ENCODE measurements at regions not wholly inside any gene's neighbourhood (a gene's known extent, or its start where the extent isn't known, plus 50 kb on each side); places are given as distances from the start of the nearest gene placed in this dataset.

DNA sequence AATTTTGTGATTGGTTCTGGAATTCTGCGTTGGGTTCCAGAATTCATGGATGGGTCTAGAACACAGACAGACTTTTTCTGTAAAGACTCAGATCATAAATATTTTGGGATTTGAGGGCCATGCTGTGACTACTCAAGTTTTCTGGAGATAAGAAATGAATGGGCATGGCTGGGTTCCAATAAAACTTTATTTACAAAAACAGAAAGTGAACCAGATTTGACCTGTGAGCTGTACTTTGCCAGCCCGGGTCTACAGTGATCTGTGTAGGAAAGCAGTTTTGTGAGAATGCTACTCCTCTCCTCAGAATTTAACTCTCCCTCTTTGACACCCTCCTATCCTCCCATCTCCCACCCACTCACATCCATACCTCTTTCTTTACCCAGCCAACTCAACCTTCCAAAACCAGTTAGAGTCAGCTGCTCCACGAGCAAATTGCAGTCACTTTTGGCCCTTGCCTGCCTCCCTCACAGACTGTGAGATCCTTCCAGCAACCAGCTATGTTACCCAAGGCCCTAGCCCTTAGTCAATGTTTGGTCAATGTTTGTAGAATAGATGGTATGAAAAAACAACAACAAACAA is 312.8 kb upstream of the ZMIZ1 start:
- H3K4me3 Mint-ChIP-seq (ENCODE audit: unreplicated experiment), result no peak overlapping the region
- no peaks in the 10 kb centered on the region for H3K9me3 Mint-ChIP-seq (ENCODE audit: unreplicated experiment)
- no peaks in the 10 kb centered on the region for H3K36me3 Mint-ChIP-seq (ENCODE audit: insufficient read depth, unreplicated experiment)
- H3K27ac Mint-ChIP-seq (ENCODE audit: low read depth, unreplicated experiment), result peak overlapping the region; percentile 74
- DNase-seq (ENCODE audit: unreplicated experiment), result no peak
- CTCF ChIA-PET, result interaction anchor here (0.5 to 1.9 kb wide), 7 partner anchors 10 to 987 kb away, joined by 3 to 4 read pairs (median 3); no protein-coding TSS in a partner anchor
- H3K4me1 Mint-ChIP-seq (ENCODE audit: insufficient read depth, unreplicated experiment), result peaks cover 26% of the 10 kb centered on the region
- no peak for TF ChIP-seq CTCF (IDR thresholded peaks at IDR 0.05; ENCODE audit: unreplicated experiment)
- no TSS peak for BruUV-seq (replicated peaks)
- POLR2A ChIA-PET, result interaction anchor here (0.6 to 1.3 kb wide), 6 partner anchors 10 to 263 kb away, joined by 3 to 4 read pairs (median 3); no protein-coding TSS in a partner anchor
- H3K27me3 Mint-ChIP-seq (ENCODE audit: insufficient read depth, unreplicated experiment), result peaks cover 34% of the 10 kb centered on the region
- intact Hi-C loops (cut with micrococcal nuclease), result loop anchor here (1.0 to 5.0 kb wide), 3 partner anchors 218 to 441 kb away; no protein-coding TSS in a partner anchor

DNA sequence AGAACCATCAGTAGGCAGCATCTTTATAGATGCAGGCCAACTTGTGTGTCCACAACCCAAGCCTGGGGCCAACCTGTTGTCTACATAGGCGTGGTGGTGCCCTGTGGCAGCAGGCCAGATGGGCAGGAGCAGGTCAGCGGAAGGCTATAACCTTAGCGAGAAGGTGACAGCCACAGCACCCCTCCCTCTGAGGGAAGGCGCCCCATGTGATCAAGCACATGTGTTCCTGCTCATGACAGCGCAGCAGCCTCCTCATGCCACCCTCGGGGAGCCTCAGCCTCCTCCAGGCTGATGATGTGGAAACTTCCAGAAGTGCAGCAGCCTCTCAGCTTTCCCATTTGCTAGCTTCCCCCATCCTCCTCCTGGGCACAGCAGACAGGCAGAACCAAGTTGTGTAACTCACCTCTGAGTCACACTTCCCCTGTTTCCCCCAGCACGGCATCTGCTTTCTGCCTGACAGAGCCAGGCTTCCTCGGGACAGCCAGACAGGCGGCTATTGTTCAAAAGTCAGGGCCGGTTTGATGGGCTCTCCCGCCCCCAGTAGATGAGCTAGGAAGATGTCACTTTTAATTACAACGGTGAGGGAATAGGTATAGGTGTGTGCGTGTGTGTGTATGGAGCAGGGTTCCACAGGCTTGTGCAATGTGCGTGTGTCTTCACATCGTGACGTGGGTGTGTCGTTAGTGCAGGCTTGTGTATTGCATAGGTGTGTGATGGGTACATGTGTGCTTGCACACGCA is 312.0 kb upstream of the ZMIZ1 start:
- Mint-ChIP-seq H3K4me1 (ENCODE audit: insufficient read depth, unreplicated experiment) (peaks cover 26% of the 10 kb centered on the region), H3K9me3 (ENCODE audit: unreplicated experiment) (no peaks in the 10 kb centered on the region), H3K27me3 (ENCODE audit: insufficient read depth, unreplicated experiment) (peaks cover 26% of the 10 kb centered on the region), H3K4me3 (ENCODE audit: unreplicated experiment) (peak overlapping the region; percentile 41), H3K36me3 (ENCODE audit: insufficient read depth, unreplicated experiment) (no peaks in the 10 kb centered on the region), H3K27ac (ENCODE audit: low read depth, unreplicated experiment) (peak overlapping the region; percentile 74)
- POLR2A ChIA-PET, result interaction anchor here (0.6 to 1.3 kb wide), 9 partner anchors 9 to 310 kb away, joined by 3 to 4 read pairs (median 3); no protein-coding TSS in a partner anchor
- DNase-seq (ENCODE audit: unreplicated experiment), result peak; percentile 98
- TF ChIP-seq CTCF (IDR thresholded peaks at IDR 0.05; ENCODE audit: unreplicated experiment), result no peak
- intact Hi-C loops (cut with micrococcal nuclease), result loop anchor here (1.0 to 5.0 kb wide), 3 partner anchors 218 to 441 kb away; no protein-coding TSS in a partner anchor
- no TSS peak for BruUV-seq (replicated peaks)
- CTCF ChIA-PET, result interaction anchor here (0.5 to 1.9 kb wide), 8 partner anchors 9 to 988 kb away, joined by 3 to 4 read pairs (median 3); no protein-coding TSS in a partner anchor

DNA sequence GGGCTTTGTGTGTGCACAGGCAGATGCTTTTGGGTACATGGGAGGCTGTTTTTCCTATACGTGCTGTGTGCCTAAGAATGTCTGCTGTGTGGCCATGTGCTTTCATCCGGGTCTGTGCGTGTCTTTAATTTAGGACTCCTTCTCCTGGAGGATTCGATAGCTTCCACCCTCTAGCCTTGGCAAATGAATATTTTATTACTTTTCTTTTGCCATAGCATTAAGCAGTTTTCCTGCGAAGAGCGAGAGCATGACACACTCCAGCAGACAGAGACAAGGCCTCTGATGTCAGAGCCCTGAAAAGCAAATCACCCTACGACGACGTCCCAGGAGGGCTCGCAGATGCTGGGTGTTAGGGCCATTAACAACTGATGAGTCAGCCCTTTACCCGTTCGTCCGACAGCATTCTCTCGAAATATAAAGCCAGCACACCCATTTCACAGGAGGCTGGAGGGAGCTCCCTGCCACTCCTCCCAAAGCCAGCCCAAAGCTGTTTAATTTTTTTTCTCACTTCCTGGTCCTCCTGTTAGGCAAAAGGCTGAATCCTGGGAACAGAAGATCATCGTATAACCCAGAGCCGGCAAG is 311.3 kb upstream of the ZMIZ1 start:
- BruUV-seq (replicated peaks), result no TSS peak
- ChIA-PET POLR2A (interaction anchor here (0.6 to 1.3 kb wide), 5 partner anchors 9 to 310 kb away, joined by 3 to 4 read pairs (median 3); no protein-coding TSS in a partner anchor), CTCF (interaction anchor here (0.6 to 1.9 kb wide), 4 partner anchors 15 to 404 kb away, joined by 3 to 4 read pairs (median 4); no protein-coding TSS in a partner anchor)
- TF ChIP-seq CTCF (IDR thresholded peaks at IDR 0.05; ENCODE audit: unreplicated experiment), result no peak
- H3K4me3 Mint-ChIP-seq (ENCODE audit: unreplicated experiment), result peak overlapping the region; percentile 41
- H3K36me3 Mint-ChIP-seq (ENCODE audit: insufficient read depth, unreplicated experiment), result no peaks in the 10 kb centered on the region
- intact Hi-C loops (cut with micrococcal nuclease), result loop anchor here (2.0 to 5.0 kb wide), 2 partner anchors 313 to 440 kb away; no protein-coding TSS in a partner anchor
- peaks cover 26% of the 10 kb centered on the region for H3K4me1 Mint-ChIP-seq (ENCODE audit: insufficient read depth, unreplicated experiment)
- DNase-seq (ENCODE audit: unreplicated experiment), result peak; percentile 81
- H3K9me3 Mint-ChIP-seq (ENCODE audit: unreplicated experiment), result no peaks in the 10 kb centered on the region
- peaks cover 19% of the 10 kb centered on the region for H3K27me3 Mint-ChIP-seq (ENCODE audit: insufficient read depth, unreplicated experiment)
- peak overlapping the region; percentile 74 for H3K27ac Mint-ChIP-seq (ENCODE audit: low read depth, unreplicated experiment)

GRCh38 chr10:78758176-78758575 is 310.6 kb upstream of the ZMIZ1 start:
- no peak for DNase-seq (ENCODE audit: unreplicated experiment)
- intact Hi-C loops (cut with micrococcal nuclease), result loop anchor here (5.0 kb wide), 1 partner anchor 439 kb away; no protein-coding TSS in a partner anchor
- Mint-ChIP-seq H3K27me3 (ENCODE audit: insufficient read depth, unreplicated experiment) (peaks cover 12% of the 10 kb centered on the region), H3K4me3 (ENCODE audit: unreplicated experiment) (no peak overlapping the region), H3K27ac (ENCODE audit: low read depth, unreplicated experiment) (no peak overlapping the region), H3K9me3 (ENCODE audit: unreplicated experiment) (no peaks in the 10 kb centered on the region), H3K4me1 (ENCODE audit: insufficient read depth, unreplicated experiment) (peaks cover 26% of the 10 kb centered on the region), H3K36me3 (ENCODE audit: insufficient read depth, unreplicated experiment) (no peaks in the 10 kb centered on the region)
- no peak for TF ChIP-seq CTCF (IDR thresholded peaks at IDR 0.05; ENCODE audit: unreplicated experiment)
- BruUV-seq (replicated peaks), result no TSS peak
- ChIA-PET POLR2A (no interaction called here), CTCF (interaction anchor here (0.6 to 1.0 kb wide), 3 partner anchors 14 to 905 kb away, joined by 3 read pairs; no protein-coding TSS in a partner anchor)

All from MCF 10A (cell line).